RWPE1 (cell line): ENCODE measurements at regions not wholly inside any gene's neighbourhood (a gene's known extent, or its start where the extent isn't known, plus 50 kb on each side); places are given as distances from the start of the nearest gene placed in this dataset.

ENCODE experiments used
- CTCF ChIA-PET: fragments of 350-600 bp; sonication (Branson Sonifier 250); formaldehyde crosslinking; extraction: SDS; loops from one replicate; lab custom pipeline; 2021; lab: Yijun Ruan, JAX
- POLR2A ChIA-PET: fragments of 400-600 bp; formaldehyde crosslinking; extraction: SDS; loops from one replicate; lab custom pipeline; 2020; ENCODE audit warnings: antibody characterized with exemption; ENCODE audit not compliant: low non-redundant PET; lab: Yijun Ruan, JAX
- DNase-seq: peaks from one replicate; pipeline ENCODE4 v3.0.0; 2012; ENCODE audit warnings: low spot score
- H3K27ac ChIP-seq: fragments of 450-650 bp; 2 replicates; pipeline ENCODE4 v1.5.1; 2017
- CTCF ChIP-seq: fragments of 450-650 bp; conservative IDR thresholded peaks from 2 replicates; pipeline ENCODE4 v1.5.1; 2017; ENCODE audit warnings: low read depth, mild to moderate bottlenecking

- ChIA-PET CTCF (no interaction called here), POLR2A (no interaction called here)
- no peak overlapping the region for H3K27ac ChIP-seq
- TF ChIP-seq CTCF, result no peak
- DNase-seq, result no peak
Measured at GRCh38 chr15:60226924-60227323, 170.9 kb downstream of the ANXA2 start.

- no peak overlapping the region for H3K27ac ChIP-seq
- CTCF ChIA-PET, result interaction anchor here (0.7 kb wide), 1 partner anchor 100 kb away, joined by 5 read pairs; no protein-coding TSS in a partner anchor
- TF ChIP-seq CTCF, result no peak
- DNase-seq, result no peak
- POLR2A ChIA-PET, result no interaction called here
Measured at GRCh38 chr15:60228101-60228500, 169.7 kb downstream of the ANXA2 start.

- ChIA-PET POLR2A (no interaction called here), CTCF (no interaction called here)
- H3K27ac ChIP-seq, result no peak overlapping the region
- DNase-seq, result no peak
- no peak for TF ChIP-seq CTCF
Measured at GRCh38 chr15:60228619-60229018, 169.2 kb downstream of the ANXA2 start.

GRCh38 chr15:60235951-60236710, 161.7 kb downstream of the ANXA2 start:
- TF ChIP-seq CTCF, result no peak
- H3K27ac ChIP-seq, result no peak overlapping the region
- no peak for DNase-seq
- ChIA-PET POLR2A (no interaction called here), CTCF (interaction anchor here (0.6 to 1.1 kb wide), 2 partner anchors 12 to 238 kb away, joined by 3 to 5 read pairs; no protein-coding TSS in a partner anchor)

- no peak for DNase-seq
- ChIA-PET CTCF (no interaction called here), POLR2A (no interaction called here)
- TF ChIP-seq CTCF, result no peak
- H3K27ac ChIP-seq, result no peak overlapping the region
Measured at GRCh38 chr15:60237446-60237845, 160.3 kb downstream of the ANXA2 start.

- no peak for TF ChIP-seq CTCF
- no peak overlapping the region for H3K27ac ChIP-seq
- no peak for DNase-seq
- POLR2A ChIA-PET, result no interaction called here
- CTCF ChIA-PET, result no interaction called here
Measured at GRCh38 chr15:60243769-60244168, 154.0 kb downstream of the ANXA2 start.
